ENCODE measurements at regions not wholly inside any gene's neighbourhood (a gene's known extent, or its start where the extent isn't known, plus 50 kb on each side); places are given as distances from the start of the nearest gene placed in this dataset.
A peak's percentile ranks its signal among the peaks of the same experiment; 100 is the strongest.

- no peak for DNase-seq (ENCODE audit: low read depth in 2 of 2)
Observed at GRCh38 chr2:64854773-64855237, 134.4 kb upstream of the SLC1A4 start.

DNA sequence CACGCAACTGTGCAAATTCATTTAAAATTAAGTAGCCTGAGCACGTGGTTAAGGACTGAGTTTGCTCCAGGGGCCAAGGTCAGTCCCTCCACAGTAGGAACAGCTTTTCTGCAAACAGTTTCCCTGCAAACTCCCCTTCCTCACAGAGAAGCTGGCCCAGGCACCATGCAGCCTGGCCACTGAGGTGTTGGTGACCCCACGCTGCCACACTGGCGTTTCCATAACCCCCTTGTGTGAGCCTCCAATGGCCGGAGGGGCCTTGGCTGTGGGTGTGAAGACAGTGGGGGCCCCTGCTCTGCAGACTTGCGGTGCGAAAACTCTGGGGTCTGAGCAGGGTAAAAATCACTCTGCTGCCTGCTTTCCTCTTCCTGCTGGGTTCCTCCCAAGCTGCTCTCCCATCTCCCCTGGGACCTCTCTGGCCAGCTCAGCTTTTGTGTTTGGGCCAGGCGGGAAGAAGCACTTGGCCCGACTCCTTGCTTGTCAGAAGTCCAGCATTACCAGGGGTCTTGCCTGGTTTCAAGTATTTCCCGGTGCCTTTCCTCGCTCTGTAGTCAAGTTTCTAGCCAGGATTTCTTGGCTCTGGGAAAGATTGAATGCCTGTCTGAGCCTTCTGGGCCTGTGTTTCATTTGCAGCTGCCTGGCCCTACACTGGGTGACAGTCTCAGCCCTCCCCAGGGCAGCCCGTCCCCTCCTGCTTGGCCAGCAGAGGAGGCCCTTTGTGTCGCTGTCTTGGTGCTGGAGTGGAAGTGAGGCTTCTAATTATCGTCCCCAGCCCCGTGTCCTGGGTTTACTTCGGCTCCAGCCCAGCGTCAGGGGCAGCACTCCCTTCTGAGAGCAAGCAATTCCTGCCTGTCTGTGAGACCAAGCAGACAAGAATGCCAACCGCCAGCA, 131.4 kb upstream of the SLC1A4 start:
- no peak for DNase-seq (ENCODE audit: low read depth in 2 of 2)

DNA sequence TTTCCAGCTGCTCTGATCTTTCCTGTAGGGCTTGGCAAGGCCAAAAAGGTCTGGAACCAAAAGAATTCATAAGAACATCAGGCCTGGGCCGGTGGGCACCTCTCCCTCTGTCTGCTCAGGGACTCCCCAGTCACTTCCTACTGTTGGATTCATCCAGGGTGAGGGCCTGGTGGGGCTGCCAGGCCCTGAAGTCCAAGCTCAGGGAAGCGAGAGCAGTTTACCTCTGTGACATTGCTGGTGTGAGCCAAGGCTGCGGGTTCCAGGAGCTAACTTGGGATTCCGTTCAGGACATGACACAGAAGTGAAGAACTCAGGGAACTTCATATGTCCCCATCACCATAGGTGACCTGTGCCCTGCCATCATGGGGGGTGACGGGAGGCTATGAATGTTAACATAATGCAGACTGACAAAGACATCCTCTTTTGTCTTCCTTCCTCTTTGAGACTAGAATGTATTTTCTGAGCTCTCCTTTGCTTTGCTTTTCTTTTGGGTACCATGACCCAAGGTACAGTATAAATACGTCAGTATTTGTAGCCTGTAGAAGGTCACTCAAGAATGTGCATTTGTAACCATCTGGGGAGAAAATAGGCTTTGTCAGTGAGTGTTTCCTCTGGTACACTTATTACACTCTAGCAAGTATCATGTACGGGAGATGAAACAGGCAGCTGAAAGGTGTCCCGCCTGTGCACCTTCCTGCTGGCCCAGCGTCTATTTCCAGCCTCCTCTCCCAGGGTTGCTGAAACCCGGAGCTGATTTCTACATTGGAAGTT, 130.5 kb upstream of the SLC1A4 start:
- no peak for DNase-seq (ENCODE audit: low read depth in 2 of 2)

DNA sequence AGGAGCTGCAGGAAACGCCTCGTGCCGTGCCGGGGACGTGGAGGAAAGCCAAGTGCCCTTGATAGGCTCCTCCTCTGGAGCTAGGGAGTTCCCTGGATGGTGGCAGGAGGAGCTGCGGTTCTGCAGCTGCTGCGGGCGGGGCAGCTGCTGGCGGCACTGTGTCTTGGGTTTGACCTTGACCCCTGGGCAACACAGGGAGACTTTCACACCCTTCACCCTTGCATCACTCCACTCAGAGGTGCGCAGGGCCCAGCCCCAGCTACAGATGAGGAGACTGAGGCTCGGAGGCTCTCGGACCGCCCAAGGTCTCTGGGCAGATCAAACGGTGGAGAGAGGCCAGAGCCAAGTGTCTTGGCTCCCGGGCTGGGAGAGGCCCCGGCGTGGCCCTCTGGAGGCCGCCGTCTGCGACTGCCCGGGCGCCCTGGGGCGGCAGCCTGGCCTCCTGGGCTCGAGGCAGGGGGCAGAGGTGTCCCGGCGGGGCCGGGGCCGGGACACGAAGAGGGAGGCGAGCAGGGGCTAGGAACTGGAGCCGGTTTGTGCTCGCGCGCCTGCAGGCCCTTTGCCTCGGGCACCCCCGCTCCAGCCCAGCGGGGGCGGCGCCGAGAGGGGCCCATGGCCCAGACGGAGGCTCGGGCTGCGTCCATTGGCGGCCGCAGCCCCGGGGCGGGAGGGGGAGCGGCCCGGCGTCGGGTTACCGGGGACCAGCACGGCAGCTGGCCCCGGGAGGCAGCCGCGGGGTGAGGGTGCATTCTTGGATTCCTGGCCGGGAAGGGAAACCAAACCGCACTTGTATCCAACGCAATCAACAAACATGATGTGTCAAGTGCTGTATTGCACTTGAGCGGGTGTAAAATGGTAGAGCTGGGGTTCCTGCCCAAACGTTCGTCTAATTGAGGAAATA, 129.6 kb upstream of the SLC1A4 start:
- no peak for DNase-seq (ENCODE audit: low read depth in 2 of 2)

GRCh38 chr2:64860276-64860885, 128.8 kb upstream of the SLC1A4 start:
- no peak for DNase-seq (ENCODE audit: low read depth in 2 of 2)

DNA sequence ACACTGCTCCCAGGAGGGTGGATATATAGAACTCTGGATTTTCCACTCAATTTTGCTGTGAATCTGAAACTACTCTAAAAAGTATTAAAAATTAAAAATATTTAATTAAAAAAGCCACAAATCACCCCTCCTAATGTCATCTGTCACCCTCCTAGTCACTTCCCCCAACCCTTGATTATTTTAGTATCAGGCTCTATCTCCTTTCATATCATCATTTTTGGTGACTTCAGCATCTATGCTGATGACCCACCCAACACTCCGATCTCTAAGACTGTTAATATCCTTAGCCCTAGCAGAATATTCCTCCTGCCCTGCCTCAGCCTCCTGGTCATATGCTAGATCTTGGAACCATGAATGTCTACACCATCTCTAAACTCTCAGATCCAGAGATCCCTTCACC, 128.3 kb upstream of the SLC1A4 start:
- DNase-seq (ENCODE audit: low read depth in 2 of 2): no peak

GRCh38 chr2:64861452-64862397, 127.5 kb upstream of the SLC1A4 start:
- DNase-seq (ENCODE audit: low read depth in 2 of 2): no peak

- DNase-seq (ENCODE audit: low read depth in 2 of 2): no peak
Observed at GRCh38 chr2:64862623-64863022, 126.6 kb upstream of the SLC1A4 start.

DNA sequence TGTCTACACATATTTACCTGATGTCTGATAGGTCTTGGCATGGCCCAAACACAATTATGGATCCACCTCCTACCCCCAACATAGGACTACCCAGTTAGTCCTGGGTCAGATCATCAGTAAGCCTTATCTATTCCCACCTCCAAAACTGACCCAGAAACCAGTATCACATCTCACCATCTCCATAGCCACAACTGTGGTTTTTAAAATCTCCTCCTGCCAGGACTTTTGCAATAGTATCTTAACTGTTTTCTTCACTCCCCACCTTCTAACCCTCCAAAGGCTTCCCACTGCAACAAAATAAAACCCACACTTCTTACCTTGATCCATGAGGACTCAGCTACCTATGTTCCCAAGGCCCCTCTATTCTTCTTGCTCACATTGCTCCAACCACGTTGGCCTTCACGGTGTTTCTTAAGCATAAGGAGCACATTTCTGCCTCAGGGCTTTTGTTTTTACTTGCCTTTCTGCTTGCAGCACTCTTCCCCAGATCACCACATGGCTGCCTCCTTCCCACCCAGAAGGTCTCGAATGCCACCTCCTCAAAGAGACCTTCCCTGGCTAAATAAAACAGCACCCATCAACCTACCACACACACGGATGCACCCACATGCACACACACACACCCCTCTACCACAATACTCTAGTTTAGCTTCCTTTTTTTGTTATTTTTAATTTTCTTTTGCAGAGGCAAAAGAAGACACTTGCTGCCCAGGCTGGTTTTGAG, 125.9 kb upstream of the SLC1A4 start:
- DNase-seq (ENCODE audit: low read depth in 2 of 2): no peak

- peak; percentile 54 to 57 for DNase-seq (ENCODE audit: low read depth in 2 of 2)
Observed at GRCh38 chr2:64865073-64865830, 123.9 kb upstream of the SLC1A4 start.

DNA sequence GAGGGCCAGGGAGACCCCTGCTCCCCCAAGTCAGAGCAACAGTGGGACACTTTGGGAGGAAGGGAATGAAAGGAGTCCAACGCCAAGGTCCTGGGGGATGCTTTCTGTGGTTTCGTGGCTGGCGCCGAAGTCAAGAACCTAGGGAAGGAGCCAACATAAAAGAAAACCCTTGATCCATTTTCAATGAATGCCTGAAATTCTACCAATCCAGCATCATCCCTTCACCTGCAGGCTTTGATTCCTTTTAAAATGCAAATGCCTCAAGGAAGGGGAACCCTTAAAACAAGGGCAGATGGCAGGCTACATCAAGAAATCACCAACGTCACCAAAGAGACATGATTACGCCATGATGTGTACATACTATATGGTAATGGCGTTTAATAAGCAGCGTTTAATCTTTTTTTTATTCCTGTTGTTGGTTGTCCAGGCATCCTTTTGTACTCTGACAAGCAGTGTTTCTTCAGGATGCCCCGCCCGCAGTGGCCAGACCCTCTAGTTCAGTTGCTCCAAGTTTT, 123.3 kb upstream of the SLC1A4 start:
- DNase-seq (ENCODE audit: low read depth in 2 of 2): no peak

GRCh38 chr2:64866797-64867196, 122.4 kb upstream of the SLC1A4 start:
- DNase-seq (ENCODE audit: low read depth in 2 of 2): no peak

DNA sequence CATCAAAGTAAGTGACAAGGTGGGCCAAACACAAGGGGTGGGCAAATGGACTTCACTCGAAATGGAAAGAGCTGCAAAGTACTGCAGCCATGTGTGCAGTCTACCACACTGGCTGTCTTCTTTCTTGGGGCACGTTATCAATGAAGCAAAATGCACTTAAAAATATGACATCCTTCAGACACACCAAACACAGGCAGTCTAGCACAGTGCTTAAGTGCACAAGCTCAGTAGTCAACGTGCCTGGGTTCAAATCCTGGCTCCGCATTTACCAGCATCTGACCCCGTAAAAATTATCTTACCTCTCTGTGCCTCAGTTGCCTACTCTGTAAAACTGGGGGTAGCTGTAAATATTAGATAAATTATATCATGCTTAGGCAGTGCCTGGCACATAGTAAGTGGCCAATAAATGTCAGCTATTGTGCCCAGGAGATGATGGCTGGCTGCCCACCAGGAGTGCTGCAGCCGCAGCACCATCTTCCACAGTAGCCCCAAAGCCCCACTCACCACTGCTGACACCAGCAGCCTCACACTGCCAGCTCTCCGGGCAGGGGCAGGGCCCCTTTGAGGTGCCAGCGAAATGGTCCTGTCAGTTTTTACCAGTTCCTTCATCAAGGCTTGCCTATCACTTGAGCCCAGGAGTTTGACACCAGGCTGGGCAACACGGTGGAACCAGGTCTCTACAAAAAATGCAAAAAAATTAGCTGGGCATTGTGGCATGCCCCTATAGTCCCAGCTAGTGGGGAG, 121.8 kb upstream of the SLC1A4 start:
- DNase-seq (ENCODE audit: low read depth in 2 of 2): no peak

DNA sequence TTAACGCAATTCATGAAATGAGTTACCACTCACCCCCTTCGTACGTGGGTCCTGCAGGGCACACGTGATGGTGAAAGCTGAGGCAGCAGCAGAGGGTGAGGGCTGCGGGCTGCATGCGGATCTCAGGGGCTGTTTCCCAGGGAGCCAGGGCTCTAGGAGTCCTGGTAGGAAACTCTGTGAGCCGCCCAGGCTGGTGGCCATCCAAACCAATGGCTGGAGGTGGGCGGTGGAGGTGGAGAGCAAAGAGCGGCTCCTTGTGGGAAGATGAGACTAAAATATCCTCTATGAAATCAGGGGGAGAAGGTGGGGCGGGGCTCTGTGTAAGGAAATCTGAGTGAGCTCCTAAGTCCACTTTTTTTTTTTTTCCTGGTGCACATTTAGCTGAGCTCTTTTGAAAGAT, 120.1 kb upstream of the SLC1A4 start:
- no peak for DNase-seq (ENCODE audit: low read depth in 2 of 2)

- DNase-seq (ENCODE audit: low read depth in 2 of 2): peak; percentile 75 to 80
Observed at GRCh38 chr2:64873472-64873924, 115.7 kb upstream of the SLC1A4 start.

DNA sequence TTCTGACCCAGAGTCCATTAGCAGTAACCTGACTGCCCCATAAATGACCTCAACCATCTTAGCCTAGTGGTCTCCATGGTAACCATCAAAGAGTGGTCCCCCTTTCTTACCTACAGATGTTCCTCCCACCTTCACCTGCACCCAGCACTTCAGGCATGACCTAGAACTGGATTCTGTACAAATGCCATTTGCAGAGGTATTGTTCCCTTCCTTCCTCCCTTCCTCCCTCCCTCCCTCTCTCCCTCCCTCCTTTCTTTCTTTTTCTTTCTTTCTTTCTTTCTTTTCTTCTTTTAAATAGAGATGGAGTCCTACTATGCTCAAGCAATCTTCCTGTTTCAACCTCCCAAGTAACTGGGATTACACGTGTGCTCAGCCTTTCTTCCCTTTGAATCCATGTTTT, 114.6 kb upstream of the SLC1A4 start:
- no peak for DNase-seq (ENCODE audit: low read depth in 2 of 2)

DNA sequence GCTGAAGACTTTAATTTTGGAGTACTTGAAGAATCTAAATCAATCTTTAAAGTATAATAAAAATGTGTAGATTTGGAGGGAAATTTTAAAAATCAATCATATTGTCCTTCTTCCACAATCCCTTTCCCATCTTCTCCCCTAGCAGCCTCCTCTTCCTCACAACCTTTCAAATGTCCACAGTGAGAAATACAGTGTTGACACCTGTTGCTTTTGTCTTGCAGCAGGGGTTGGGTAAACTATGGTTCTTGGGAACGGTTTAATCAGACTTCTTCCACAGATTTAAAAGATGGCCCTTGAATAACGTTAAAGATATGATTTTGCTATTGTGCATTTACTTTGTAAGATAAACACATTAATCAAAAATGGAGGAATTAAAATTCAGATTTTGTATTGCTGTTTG, 113.8 kb upstream of the SLC1A4 start:
- no peak for DNase-seq (ENCODE audit: low read depth in 2 of 2)

GRCh38 chr2:64876137-64876647, 113.0 kb upstream of the SLC1A4 start:
- no peak for DNase-seq (ENCODE audit: low read depth in 2 of 2)

All from stimulated activated CD4-positive, alpha-beta T cell treated with anti-CD3 and anti-CD28 coated beads, Interleukin-1b, Interleukin-23, amount 100 ng/mL, for 4 hours (primary cell).